ENCODE measurements at regions not wholly inside any gene's neighbourhood (a gene's known extent, or its start where the extent isn't known, plus 50 kb on each side); places are given as distances from the start of the nearest gene placed in this dataset.
"Not testable (repeated sequence)": the region's sequence is repeated elsewhere in the genome, so short reads cannot be mapped to it uniquely, and the experiment has no call there.

- no peak for DNase-seq
Observed at GRCh38 chr2:133884739-133885381, 316.6 kb upstream of the NCKAP5 start.

GRCh38 chr2:133885847-133886246 is 317.6 kb upstream of the NCKAP5 start:
- no peak for DNase-seq

GRCh38 chr2:133886735-133887675 is 318.7 kb upstream of the NCKAP5 start:
- peak; percentile 72 for DNase-seq

GRCh38 chr2:133887676-133888040 is 319.4 kb upstream of the NCKAP5 start:
- DNase-seq, result no peak

- DNase-seq, result no peak
Observed at GRCh38 chr2:133888107-133888506, 319.8 kb upstream of the NCKAP5 start.

- no peak for DNase-seq
Observed at GRCh38 chr2:133888621-133889219, 320.5 kb upstream of the NCKAP5 start.

GRCh38 chr2:133892352-133892913 is 324.2 kb upstream of the NCKAP5 start:
- DNase-seq, result no peak

- no peak for DNase-seq
Observed at GRCh38 chr2:133894429-133894828, 326.2 kb upstream of the NCKAP5 start.

- not testable (repeated sequence) for DNase-seq
Observed at GRCh38 chr2:133897838-133898237, 329.6 kb upstream of the NCKAP5 start.

GRCh38 chr2:133900909-133901308 is 332.6 kb upstream of the NCKAP5 start:
- no peak for DNase-seq

GRCh38 chr2:133906396-133906795 is 338.1 kb upstream of the NCKAP5 start:
- DNase-seq, result no peak

GRCh38 chr2:133906926-133907325 is 338.7 kb upstream of the NCKAP5 start:
- no peak for DNase-seq

GRCh38 chr2:133908171-133908570 is 339.9 kb upstream of the NCKAP5 start:
- no peak for DNase-seq

GRCh38 chr2:133918141-133918540 is 335.7 kb upstream of the MGAT5 start:
- no peak for DNase-seq

- DNase-seq, result no peak
Observed at GRCh38 chr2:133919285-133919684, 334.6 kb upstream of the MGAT5 start.

GRCh38 chr2:133927894-133928293 is 326.0 kb upstream of the MGAT5 start:
- DNase-seq, result no peak

- no peak for DNase-seq
Observed at GRCh38 chr2:133936096-133936495, 317.8 kb upstream of the MGAT5 start.

GRCh38 chr2:133936601-133937000 is 317.3 kb upstream of the MGAT5 start:
- DNase-seq, result no peak

- no peak for DNase-seq
Observed at GRCh38 chr2:133937669-133938068, 316.2 kb upstream of the MGAT5 start.

- no peak for DNase-seq
Observed at GRCh38 chr2:133940134-133940533, 313.7 kb upstream of the MGAT5 start.

- DNase-seq, result no peak
Observed at GRCh38 chr2:133941666-133942065, 312.2 kb upstream of the MGAT5 start.

- DNase-seq, result no peak
Observed at GRCh38 chr2:133942398-133942797, 311.5 kb upstream of the MGAT5 start.

GRCh38 chr2:133943108-133943507 is 310.8 kb upstream of the MGAT5 start:
- DNase-seq, result no peak

All from occipital lobe (tissue), 1 donor.